Keratinocyte (primary cell): ENCODE measurements at regions not wholly inside any gene's neighbourhood (a gene's known extent, or its start where the extent isn't known, plus 50 kb on each side); places are given as distances from the start of the nearest gene placed in this dataset.

Experiments used
- DNase-seq: peaks from one replicate; pipeline ENCODE4 v3.0.0-alpha.2; 2011; ENCODE audit warnings: low read depth, missing footprints, low spot score
- FAIRE-seq: peaks from 2 replicates; lab custom pipeline; 2011; peaks lifted over from hg19 to GRCh38; lab: Jason Lieb, UNC
- H2AFZ ChIP-seq: 2 replicates; pipeline ENCODE4 v1.6.0; 2012; ENCODE audit warnings: low read length, control low read depth, inconsistent platforms; ENCODE audit not compliant: control insufficient read depth
- H3K27ac ChIP-seq: 2 replicates; pipeline ENCODE4 v1.5.1; 2011; ENCODE audit warnings: low read length; ENCODE audit not compliant: control insufficient read depth, insufficient read depth
- H3K27me3 ChIP-seq: 3 replicates; pipeline ENCODE4 v1.6.0; 2011; ENCODE audit warnings: low read length; ENCODE audit not compliant: control insufficient read depth, insufficient read depth; ENCODE audit errors: extremely low read depth
- H3K36me3 ChIP-seq, 2 experiments: 2 replicates in 1 of 2; 3 replicates in 1 of 2; pipeline ENCODE4 v1.5.1; 2011; ENCODE audit warnings: low read length in 2 of 2, mild to moderate bottlenecking in 1 of 2; ENCODE audit not compliant: control insufficient read depth in 2 of 2, insufficient read depth in 2 of 2; ENCODE audit errors: extremely low read depth in 1 of 2
- H3K4me1 ChIP-seq: 3 replicates; pipeline ENCODE4 v1.5.1; 2011; ENCODE audit warnings: low read length; ENCODE audit not compliant: control insufficient read depth, insufficient read depth; ENCODE audit errors: extremely low read depth
- H3K4me2 ChIP-seq: 3 replicates; pipeline ENCODE4 v1.6.0; 2011; ENCODE audit warnings: low read depth, low read length; ENCODE audit not compliant: control insufficient read depth, insufficient read depth; ENCODE audit errors: extremely low read depth
- H3K4me3 ChIP-seq, 3 experiments: fragments of 200-600 bp in 1 of 3; sonication (generic) in 1 of 3; 2 replicates in 2 of 3; 3 replicates in 1 of 3; pipeline ENCODE4 v1.5.1; 2011 to 2016; ENCODE audit warnings: low read length in 3 of 3, mild to moderate bottlenecking in 3 of 3, control low read depth in 2 of 3, inconsistent platforms in 1 of 3, low read depth in 1 of 3, mixed read lengths in 1 of 3, mixed run types in 1 of 3, moderate library complexity in 1 of 3; ENCODE audit not compliant: control insufficient read depth in 2 of 3, insufficient read depth in 2 of 3; ENCODE audit errors: extremely low read depth in 1 of 3
- H3K79me2 ChIP-seq: 2 replicates; pipeline ENCODE4 v1.6.0; 2012; ENCODE audit warnings: low read length; ENCODE audit not compliant: control insufficient read depth, insufficient read depth
- H3K9ac ChIP-seq: 3 replicates; pipeline ENCODE4 v1.6.0; 2011; ENCODE audit warnings: low read length; ENCODE audit not compliant: control insufficient read depth, insufficient read depth; ENCODE audit errors: extremely low read depth
- H3K9me1 ChIP-seq: 3 replicates; pipeline ENCODE4 v1.6.0; 2011; ENCODE audit warnings: low read length; ENCODE audit not compliant: control insufficient read depth, insufficient read depth; ENCODE audit errors: extremely low read depth
- H3K9me3 ChIP-seq: 2 replicates; pipeline ENCODE4 v1.5.1; 2012; ENCODE audit warnings: low read depth, low read length; ENCODE audit not compliant: control insufficient read depth
- H4K20me1 ChIP-seq: 3 replicates; pipeline ENCODE4 v1.6.0; 2011; ENCODE audit warnings: low read length; ENCODE audit not compliant: control insufficient read depth, insufficient read depth; ENCODE audit errors: extremely low read depth
- EZH2 ChIP-seq: IDR thresholded peaks from one replicate; pipeline ENCODE4 v1.6.1; 2012; ENCODE audit warnings: inconsistent platforms, mild to moderate bottlenecking, low read length, moderate library complexity
- dilution Hi-C: fragments of 300-500 bp; cut with MboI; formaldehyde crosslinking; loops from one replicate; pipeline ENCODE4 v1.7.0; 2020; ENCODE audit warnings: low sequenced_read_pairs; ENCODE audit not compliant: extremely low pct_ligation_motif_present
- TF ChIP-seq, protein P1 (sequence below), 3 experiments: IDR thresholded peaks in 1 of 3; conservative IDR thresholded peaks in 1 of 3; optimal IDR thresholded peaks in 1 of 3; 2 replicates in 2 of 3; 3 replicates in 1 of 3; pipeline versions ENCODE3 to v1.5.1; 2011; ENCODE audit warnings: low read length in 3 of 3, mild to moderate bottlenecking in 3 of 3, moderate library complexity in 2 of 3, control low read depth in 1 of 3, inconsistent platforms in 1 of 3; ENCODE audit not compliant: insufficient read depth in 2 of 3; ENCODE audit errors: extremely low read depth in 1 of 3

DNA sequence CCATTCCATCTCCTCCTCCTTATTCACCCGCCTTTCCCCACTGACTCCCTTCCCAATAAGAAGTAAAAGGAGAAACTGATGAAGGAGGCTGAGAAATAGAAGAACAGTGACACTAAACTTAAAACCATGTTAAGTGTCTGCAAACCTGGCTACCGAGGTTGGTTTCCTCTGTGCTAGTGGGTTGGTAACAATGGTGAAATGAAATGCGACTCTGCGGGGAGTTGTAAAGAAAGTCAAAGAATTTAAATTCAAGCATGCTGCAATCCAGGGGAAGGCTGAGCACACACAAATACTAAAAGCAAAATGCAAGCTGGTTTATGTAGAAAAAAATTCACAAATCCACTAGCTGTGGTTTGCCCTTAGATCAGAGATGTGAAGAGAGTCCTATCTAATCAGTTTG, 155.2 kb upstream of the PDE10A start:
- DNase-seq (no peak), FAIRE-seq (no peak)
- no peak overlapping the region for H3K4me3 ChIP-seq
- no peaks in the 10 kb centered on the region for H3K9me3 ChIP-seq
- H3K9me1 ChIP-seq: no peaks in the 10 kb centered on the region
- H2AFZ ChIP-seq: no peak overlapping the region
- H3K36me3 ChIP-seq: no peaks in the 10 kb centered on the region
- no peaks in the 10 kb centered on the region for H3K4me1 ChIP-seq
- H3K27ac ChIP-seq: no peak overlapping the region
- no peaks in the 10 kb centered on the region for H3K27me3 ChIP-seq
- no peaks in the 10 kb centered on the region for H3K79me2 ChIP-seq
- TF ChIP-seq, protein P1, sequence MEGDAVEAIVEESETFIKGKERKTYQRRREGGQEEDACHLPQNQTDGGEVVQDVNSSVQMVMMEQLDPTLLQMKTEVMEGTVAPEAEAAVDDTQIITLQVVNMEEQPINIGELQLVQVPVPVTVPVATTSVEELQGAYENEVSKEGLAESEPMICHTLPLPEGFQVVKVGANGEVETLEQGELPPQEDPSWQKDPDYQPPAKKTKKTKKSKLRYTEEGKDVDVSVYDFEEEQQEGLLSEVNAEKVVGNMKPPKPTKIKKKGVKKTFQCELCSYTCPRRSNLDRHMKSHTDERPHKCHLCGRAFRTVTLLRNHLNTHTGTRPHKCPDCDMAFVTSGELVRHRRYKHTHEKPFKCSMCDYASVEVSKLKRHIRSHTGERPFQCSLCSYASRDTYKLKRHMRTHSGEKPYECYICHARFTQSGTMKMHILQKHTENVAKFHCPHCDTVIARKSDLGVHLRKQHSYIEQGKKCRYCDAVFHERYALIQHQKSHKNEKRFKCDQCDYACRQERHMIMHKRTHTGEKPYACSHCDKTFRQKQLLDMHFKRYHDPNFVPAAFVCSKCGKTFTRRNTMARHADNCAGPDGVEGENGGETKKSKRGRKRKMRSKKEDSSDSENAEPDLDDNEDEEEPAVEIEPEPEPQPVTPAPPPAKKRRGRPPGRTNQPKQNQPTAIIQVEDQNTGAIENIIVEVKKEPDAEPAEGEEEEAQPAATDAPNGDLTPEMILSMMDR (optimal IDR thresholded peaks at IDR 0.05 in 1 of 3, IDR thresholded peaks at IDR 0.05 in 1 of 3, conservative IDR thresholded peaks at IDR 0.05 in 1 of 3; ENCODE audit: extremely low read depth in 1 of 3, insufficient read depth in 2 of 3, low read length in 3 of 3): no peak
- no peak for TF ChIP-seq EZH2
- H3K4me2 ChIP-seq: no peak overlapping the region
- dilution Hi-C loops: no loop called here
- H3K9ac ChIP-seq: no peak overlapping the region
- no peaks in the 10 kb centered on the region for H4K20me1 ChIP-seq

DNA sequence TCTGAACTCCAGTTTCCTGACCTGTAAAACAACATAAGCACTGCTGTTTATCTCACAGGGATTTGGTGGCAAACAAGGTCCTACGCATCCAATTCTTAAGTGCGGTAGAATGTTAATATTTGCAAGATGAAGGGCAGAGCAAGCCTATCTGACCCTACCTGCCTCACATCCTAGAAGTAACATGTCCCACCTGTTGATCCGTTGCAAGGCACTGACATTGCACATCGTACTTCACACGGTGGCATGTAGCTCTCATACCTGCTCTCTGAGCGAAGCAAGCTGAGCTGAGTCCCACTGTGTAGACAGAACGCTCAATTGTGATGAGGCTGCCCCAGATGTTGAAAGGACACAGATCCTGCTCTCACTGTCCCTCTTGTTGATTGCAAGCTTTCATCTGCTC, 154.7 kb upstream of the PDE10A start:
- Histone ChIP-seq H3K4me1 (no peaks in the 10 kb centered on the region), H3K4me3 (no peak overlapping the region), H2AFZ (no peak overlapping the region), H3K9me3 (no peaks in the 10 kb centered on the region), H3K9ac (no peak overlapping the region), H3K79me2 (no peaks in the 10 kb centered on the region), H3K27ac (no peak overlapping the region), H3K36me3 (no peaks in the 10 kb centered on the region), H4K20me1 (no peaks in the 10 kb centered on the region), H3K9me1 (no peaks in the 10 kb centered on the region), H3K27me3 (no peaks in the 10 kb centered on the region), H3K4me2 (no peak overlapping the region)
- TF ChIP-seq, protein P1 (optimal IDR thresholded peaks at IDR 0.05 in 1 of 3, IDR thresholded peaks at IDR 0.05 in 1 of 3, conservative IDR thresholded peaks at IDR 0.05 in 1 of 3; ENCODE audit: extremely low read depth in 1 of 3, insufficient read depth in 2 of 3, low read length in 3 of 3): no peak
- TF ChIP-seq EZH2: no peak
- DNase-seq: no peak
- no peak for FAIRE-seq
- dilution Hi-C loops: no loop called here
